Frontal cortex (tissue), 3 donors: ENCODE measurements at regions not wholly inside any gene's neighbourhood (a gene's known extent, or its start where the extent isn't known, plus 50 kb on each side); places are given as distances from the start of the nearest gene placed in this dataset.

Experiments
- DNase-seq, 2 donors: peaks; one replicate each; pipeline ENCODE4 v3.0.0; 2012; ENCODE audit warnings: low spot score in 2 of 2
- FAIRE-seq: peaks from 2 replicates; lab custom pipeline; 2012; peaks lifted over from hg19 to GRCh38; lab: Jason Lieb, UNC
- donor health status: control.
- donor health status: control.
- donor health status: control.

- DNase-seq (no peak), FAIRE-seq (no peak)
Observed at GRCh38 chr10:131653554-131654470, 247.0 kb upstream of the PPP2R2D start.

GRCh38 chr10:131654471-131655087, 246.2 kb upstream of the PPP2R2D start:
- DNase-seq (no peak), FAIRE-seq (no peak)

- no peak for FAIRE-seq
- no peak for DNase-seq
Observed at GRCh38 chr10:131655101-131655849, 245.5 kb upstream of the PPP2R2D start.

- FAIRE-seq: no peak
- DNase-seq: no peak
Observed at GRCh38 chr10:131656009-131656408, 244.8 kb upstream of the PPP2R2D start.

- DNase-seq: no peak
- FAIRE-seq: no peak
Observed at GRCh38 chr10:131656431-131656841, 244.4 kb upstream of the PPP2R2D start.

- no peak for FAIRE-seq
- no peak for DNase-seq
Observed at GRCh38 chr10:131657318-131657984, 243.4 kb upstream of the PPP2R2D start.

- no peak for FAIRE-seq
- DNase-seq: no peak
Observed at GRCh38 chr10:131657985-131658330, 242.8 kb upstream of the PPP2R2D start.

- FAIRE-seq (no peak), DNase-seq (no peak)
Observed at GRCh38 chr10:131658476-131659110, 242.2 kb upstream of the PPP2R2D start.

- DNase-seq: no peak
- FAIRE-seq: no peak
Observed at GRCh38 chr10:131660427-131660826, 240.4 kb upstream of the PPP2R2D start.

- FAIRE-seq: no peak
Observed at GRCh38 chr10:131662851-131663250, 238.0 kb upstream of the PPP2R2D start.

GRCh38 chr10:131663351-131663750, 237.5 kb upstream of the PPP2R2D start:
- no peak for DNase-seq
- FAIRE-seq: no peak

More at GRCh38 chr10:131662851-131663250, 238.0 kb upstream of the PPP2R2D start:
- no peak for DNase-seq

GRCh38 chr10:131666091-131666490, 234.7 kb upstream of the PPP2R2D start:
- FAIRE-seq (no peak), DNase-seq (no peak)

- no peak for FAIRE-seq
- no peak for DNase-seq
Observed at GRCh38 chr10:131667047-131667446, 233.8 kb upstream of the PPP2R2D start.

GRCh38 chr10:131667561-131667960, 233.2 kb upstream of the PPP2R2D start:
- DNase-seq: no peak
- no peak for FAIRE-seq

- FAIRE-seq (no peak), DNase-seq (no peak)
Observed at GRCh38 chr10:131668903-131669302, 231.9 kb upstream of the PPP2R2D start.

- DNase-seq: no peak
- FAIRE-seq: no peak
Observed at GRCh38 chr10:131669838-131670237, 231.0 kb upstream of the PPP2R2D start.

GRCh38 chr10:131670341-131670740, 230.5 kb upstream of the PPP2R2D start:
- no peak for FAIRE-seq
- DNase-seq: no peak

GRCh38 chr10:131673396-131673795, 227.4 kb upstream of the PPP2R2D start:
- DNase-seq: no peak
- FAIRE-seq: no peak

- DNase-seq (no peak), FAIRE-seq (no peak)
Observed at GRCh38 chr10:131674130-131674529, 226.7 kb upstream of the PPP2R2D start.

GRCh38 chr10:131675104-131675503, 225.7 kb upstream of the PPP2R2D start:
- DNase-seq: no peak
- FAIRE-seq: no peak
